ENCODE measurements at regions not wholly inside any gene's neighbourhood (a gene's known extent, or its start where the extent isn't known, plus 50 kb on each side); places are given as distances from the start of the nearest gene placed in this dataset.

DNA sequence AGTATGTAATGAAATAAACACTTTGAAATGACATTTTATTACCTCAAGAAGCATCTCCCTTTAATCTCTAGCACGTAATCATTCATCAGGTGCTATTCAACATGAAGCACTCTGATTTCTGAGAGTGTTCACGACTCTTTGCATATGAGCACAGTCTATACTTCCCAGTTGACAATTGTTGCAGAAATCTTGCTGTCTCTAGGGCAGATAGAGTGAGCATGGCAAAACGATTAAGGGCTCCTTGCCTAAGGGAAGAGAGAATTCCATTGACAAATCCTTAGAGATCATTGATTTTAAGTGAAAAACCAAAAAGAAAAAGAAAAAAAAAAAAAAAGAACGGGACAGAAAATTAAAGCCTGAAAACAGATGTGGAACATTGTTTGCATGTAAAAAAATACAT lies 107.6 kb downstream of the C12orf50 start:
- no peak for TF ChIP-seq EZH2 (IDR thresholded peaks at IDR 0.05; ENCODE audit: insufficient read depth, poor library complexity, severe bottlenecking)
- TF ChIP-seq EZH2phosphoT487 (IDR thresholded peaks at IDR 0.05; ENCODE audit: insufficient read depth, low read depth): no peak
